GM10248 (cell line): ENCODE measurements at regions not wholly inside any gene's neighbourhood (a gene's known extent, or its start where the extent isn't known, plus 50 kb on each side); places are given as distances from the start of the nearest gene placed in this dataset.

Experiments used
- CTCF ChIA-PET: fragments of 300-600 bp; sonication (Branson Sonifier 250); formaldehyde crosslinking; extraction: SDS; loops from one replicate; lab custom pipeline; 2021; ENCODE audit warnings: antibody characterized with exemption; lab: Yijun Ruan, JAX
- POLR2A ChIA-PET: fragments of 350-650 bp; sonication (Branson Sonifier 250); formaldehyde crosslinking; extraction: SDS; loops from one replicate; lab custom pipeline; 2020; ENCODE audit warnings: antibody characterized with exemption; lab: Yijun Ruan, JAX
- DNase-seq: peaks from one replicate; pipeline ENCODE4 v3.0.0; 2012; ENCODE audit errors: extremely low spot score
- CTCF ChIP-seq: IDR thresholded peaks from 2 replicates; pipeline ENCODE4 v1.5.1; 2012; ENCODE audit warnings: mild to moderate bottlenecking, low read depth; ENCODE audit errors: extremely low read depth, missing control alignments, control extremely low read depth

- POLR2A ChIA-PET: no interaction called here
These were observed 331.8 kb downstream of the AASDHPPT start for GRCh38 chr11:106409222-106409621.

GRCh38 chr11:106409671-106410070, 332.2 kb downstream of the AASDHPPT start:
- TF ChIP-seq CTCF: no peak
- POLR2A ChIA-PET: no interaction called here
- CTCF ChIA-PET: no interaction called here
- DNase-seq: no peak

More at GRCh38 chr11:106409222-106409621, 331.8 kb downstream of the AASDHPPT start:
- CTCF ChIA-PET: no interaction called here
- TF ChIP-seq CTCF: no peak
- DNase-seq: no peak

- no peak for DNase-seq
- no peak for TF ChIP-seq CTCF
- CTCF ChIA-PET: no interaction called here
- POLR2A ChIA-PET: no interaction called here
These were observed 333.4 kb downstream of the AASDHPPT start for GRCh38 chr11:106410902-106411301.

- no peak for TF ChIP-seq CTCF
- POLR2A ChIA-PET: no interaction called here
These were observed 335.8 kb downstream of the AASDHPPT start for GRCh38 chr11:106413222-106413621.

GRCh38 chr11:106415510-106415909, 338.0 kb downstream of the AASDHPPT start:
- DNase-seq: no peak
- TF ChIP-seq CTCF: no peak
- POLR2A ChIA-PET: no interaction called here
- CTCF ChIA-PET: interaction anchor here (1.3 to 2.0 kb wide), 2 partner anchors 18 to 23 kb away, joined by 3 to 6 read pairs; no protein-coding TSS in a partner anchor

More at GRCh38 chr11:106413222-106413621, 335.8 kb downstream of the AASDHPPT start:
- DNase-seq: no peak
- CTCF ChIA-PET: no interaction called here

GRCh38 chr11:106418791-106419190, 341.3 kb downstream of the AASDHPPT start:
- CTCF ChIA-PET: interaction anchor here (1.0 kb wide), 1 partner anchor 13 kb away, joined by 4 read pairs; no protein-coding TSS in a partner anchor
- POLR2A ChIA-PET: no interaction called here
- no peak for DNase-seq
- TF ChIP-seq CTCF: no peak

- TF ChIP-seq CTCF: no peak
- POLR2A ChIA-PET: no interaction called here
- CTCF ChIA-PET: no interaction called here
- DNase-seq: no peak
These were observed 342.7 kb downstream of the AASDHPPT start for GRCh38 chr11:106420048-106420665.
